ENCODE measurements at regions not wholly inside any gene's neighbourhood (a gene's known extent, or its start where the extent isn't known, plus 50 kb on each side); places are given as distances from the start of the nearest gene placed in this dataset.

GRCh38 chr15:97712530-97712929 lies 248.0 kb upstream of the ARRDC4 start:
- Histone ChIP-seq H3K27ac (no peak overlapping the region), H3K36me3 (replicated peaks) (no peaks in the 10 kb centered on the region), H3K27me3 (replicated peaks) (no peaks in the 10 kb centered on the region), H3K4me3 (ENCODE audit: low read depth, low read length) (no peak overlapping the region)
- TF ChIP-seq CTCF (IDR thresholded peaks at IDR 0.05; ENCODE audit: low read depth, low read length, missing control alignments): no peak
- in situ Hi-C loops (cut with HindIII; ENCODE audit: low pct_ligation_motif_present, low sequenced_read_pairs): no loop called here
- DNase-seq: no peak

GRCh38 chr15:97717806-97718205 lies 242.7 kb upstream of the ARRDC4 start:
- TF ChIP-seq CTCF (IDR thresholded peaks at IDR 0.05; ENCODE audit: low read depth, low read length, missing control alignments): no peak
- Histone ChIP-seq H3K4me3 (ENCODE audit: low read depth, low read length) (no peak overlapping the region), H3K36me3 (replicated peaks) (no peaks in the 10 kb centered on the region), H3K27me3 (replicated peaks) (no peaks in the 10 kb centered on the region), H3K27ac (no peak overlapping the region)
- in situ Hi-C loops (cut with HindIII; ENCODE audit: low pct_ligation_motif_present, low sequenced_read_pairs): no loop called here
- no peak for DNase-seq

- in situ Hi-C loops (cut with HindIII; ENCODE audit: low pct_ligation_motif_present, low sequenced_read_pairs): no loop called here
- H3K27me3 ChIP-seq (replicated peaks): no peaks in the 10 kb centered on the region
- TF ChIP-seq CTCF (IDR thresholded peaks at IDR 0.05; ENCODE audit: low read depth, low read length, missing control alignments): no peak
Observed at GRCh38 chr15:97718509-97718908, 242.0 kb upstream of the ARRDC4 start.

GRCh38 chr15:97728791-97729190 lies 231.7 kb upstream of the ARRDC4 start:
- no peak for DNase-seq
- Histone ChIP-seq H3K27ac (no peak overlapping the region), H3K4me3 (ENCODE audit: low read depth, low read length) (no peak overlapping the region), H3K27me3 (replicated peaks) (no peaks in the 10 kb centered on the region), H3K36me3 (replicated peaks) (no peaks in the 10 kb centered on the region)
- TF ChIP-seq CTCF (IDR thresholded peaks at IDR 0.05; ENCODE audit: low read depth, low read length, missing control alignments): no peak
- in situ Hi-C loops (cut with HindIII; ENCODE audit: low pct_ligation_motif_present, low sequenced_read_pairs): no loop called here

More at GRCh38 chr15:97718509-97718908, 242.0 kb upstream of the ARRDC4 start:
- Histone ChIP-seq H3K27ac (no peak overlapping the region), H3K36me3 (replicated peaks) (no peaks in the 10 kb centered on the region), H3K4me3 (ENCODE audit: low read depth, low read length) (no peak overlapping the region)
- DNase-seq: no peak

GRCh38 chr15:97729270-97729669 lies 231.2 kb upstream of the ARRDC4 start:
- in situ Hi-C loops (cut with HindIII; ENCODE audit: low pct_ligation_motif_present, low sequenced_read_pairs): no loop called here
- DNase-seq: no peak
- Histone ChIP-seq H3K27me3 (replicated peaks) (no peaks in the 10 kb centered on the region), H3K4me3 (ENCODE audit: low read depth, low read length) (no peak overlapping the region), H3K27ac (no peak overlapping the region), H3K36me3 (replicated peaks) (no peaks in the 10 kb centered on the region)
- no peak for TF ChIP-seq CTCF (IDR thresholded peaks at IDR 0.05; ENCODE audit: low read depth, low read length, missing control alignments)

GRCh38 chr15:97730315-97730714 lies 230.2 kb upstream of the ARRDC4 start:
- in situ Hi-C loops (cut with HindIII; ENCODE audit: low pct_ligation_motif_present, low sequenced_read_pairs): no loop called here
- no peak for TF ChIP-seq CTCF (IDR thresholded peaks at IDR 0.05; ENCODE audit: low read depth, low read length, missing control alignments)
- Histone ChIP-seq H3K27me3 (replicated peaks) (no peaks in the 10 kb centered on the region), H3K27ac (no peak overlapping the region), H3K36me3 (replicated peaks) (no peaks in the 10 kb centered on the region), H3K4me3 (ENCODE audit: low read depth, low read length) (no peak overlapping the region)
- DNase-seq: no peak

Data from brain microvascular endothelial cell (primary cell).